Hepatocyte (in vitro differentiated cells): ENCODE measurements at regions not wholly inside any gene's neighbourhood (a gene's known extent, or its start where the extent isn't known, plus 50 kb on each side); places are given as distances from the start of the nearest gene placed in this dataset.

Experiments used
- DNase-seq: peaks from one replicate; pipeline ENCODE4 v3.0.0-alpha.2; 2016; ENCODE audit warnings: low spot score
- H2AFZ ChIP-seq: fragments of 200-600 bp; sonication (generic); 2 replicates; pipeline ENCODE4 v1.6.0; 2016; ENCODE audit warnings: antibody characterized with exemption, mild to moderate bottlenecking
- H3K27ac ChIP-seq: fragments of 200-600 bp; sonication (generic); 2 replicates; pipeline ENCODE4 v1.5.1; 2016; ENCODE audit warnings: mild to moderate bottlenecking
- H3K27me3 ChIP-seq: fragments of 200-600 bp; sonication (generic); 2 replicates; pipeline ENCODE4 v1.6.1; 2016
- H3K36me3 ChIP-seq: fragments of 200-600 bp; sonication (generic); replicated peaks from 2 replicates; pipeline ENCODE4 v1.5.1; 2016; ENCODE audit warnings: low read depth; ENCODE audit not compliant: insufficient read depth
- H3K4me1 ChIP-seq: fragments of 200-600 bp; sonication (generic); 2 replicates; pipeline ENCODE4 v1.5.1; 2016; ENCODE audit warnings: mild to moderate bottlenecking, moderate library complexity; ENCODE audit not compliant: insufficient read depth
- H3K4me2 ChIP-seq: fragments of 200-600 bp; sonication (generic); 2 replicates; pipeline ENCODE4 v1.6.0; 2016
- H3K4me3 ChIP-seq: fragments of 200-600 bp; sonication (generic); 2 replicates; pipeline ENCODE4 v1.5.1; 2016; ENCODE audit warnings: mild to moderate bottlenecking
- H3K79me2 ChIP-seq: fragments of 200-600 bp; sonication (generic); 2 replicates; pipeline ENCODE4 v1.6.0; 2017; ENCODE audit warnings: mild to moderate bottlenecking
- H3K9me2 ChIP-seq: fragments of 200-600 bp; sonication (generic); replicated peaks from 2 replicates; pipeline ENCODE4 v1.6.0; 2017; ENCODE audit warnings: mild to moderate bottlenecking; ENCODE audit not compliant: insufficient read depth
- H3K9me3 ChIP-seq: fragments of 200-600 bp; sonication (generic); 2 replicates; pipeline ENCODE4 v1.5.1; 2016; ENCODE audit warnings: low read depth, mild to moderate bottlenecking
- H4K20me1 ChIP-seq: fragments of 200-600 bp; sonication (generic); 2 replicates; pipeline ENCODE4 v1.6.0; 2016; ENCODE audit warnings: mild to moderate bottlenecking; ENCODE audit not compliant: insufficient read depth, poor library complexity, severe bottlenecking
- CTCF ChIP-seq: fragments of 200-600 bp; sonication (generic); IDR thresholded peaks from 2 replicates; pipeline ENCODE4 v1.5.1; 2016; ENCODE audit warnings: antibody characterized with exemption, mild to moderate bottlenecking; ENCODE audit not compliant: poor library complexity
- EZH2 ChIP-seq: fragments of 200-600 bp; sonication (generic); IDR thresholded peaks from 2 replicates; pipeline ENCODE4 v1.6.1; 2016; ENCODE audit warnings: antibody characterized with exemption, mild to moderate bottlenecking, borderline replicate concordance
- EZH2phosphoT487 ChIP-seq: fragments of 200-600 bp; sonication (generic); IDR thresholded peaks from one replicate; pipeline ENCODE4 v1.6.1; 2018; ENCODE audit warnings: antibody characterized with exemption, mild to moderate bottlenecking, low read depth, moderate library complexity; ENCODE audit not compliant: unreplicated experiment, severe bottlenecking
- WGBS: methylation state at CpG from one replicate; pipeline ENCODE4 v1.1.6; 2016; ENCODE audit warnings: low lambda C conversion rate; ENCODE audit errors: missing lambda C conversion rate; 5-methylcytosine and 5-hydroxymethylcytosine counted together

- H3K27ac ChIP-seq, result no peak overlapping the region
- no peaks in the 10 kb centered on the region for H3K27me3 ChIP-seq
- no peaks in the 10 kb centered on the region for H3K79me2 ChIP-seq
- 50% methylated on average over 1 of the region's 1 CpG for WGBS
- TF ChIP-seq EZH2, result no peak
- TF ChIP-seq CTCF, result no peak
- TF ChIP-seq EZH2phosphoT487, result no peak
- no peaks in the 10 kb centered on the region for H3K9me3 ChIP-seq
- H3K9me2 ChIP-seq, result no peaks in the 10 kb centered on the region
- no peak overlapping the region for H3K4me2 ChIP-seq
- H4K20me1 ChIP-seq, result no peaks in the 10 kb centered on the region
- H2AFZ ChIP-seq, result no peak overlapping the region
- DNase-seq, result no peak
- no peak overlapping the region for H3K4me3 ChIP-seq
- no peaks in the 10 kb centered on the region for H3K4me1 ChIP-seq
- no peaks in the 10 kb centered on the region for H3K36me3 ChIP-seq
Observed at GRCh38 chrX:99909946-99910345, 500.1 kb downstream of the PCDH19 start.

- DNase-seq, result no peak
- Histone ChIP-seq H3K9me2 (no peaks in the 10 kb centered on the region), H4K20me1 (no peaks in the 10 kb centered on the region), H3K4me1 (no peaks in the 10 kb centered on the region), H3K36me3 (no peaks in the 10 kb centered on the region), H3K9me3 (no peaks in the 10 kb centered on the region), H3K4me3 (no peak overlapping the region), H3K27ac (no peak overlapping the region), H3K79me2 (no peaks in the 10 kb centered on the region), H2AFZ (no peak overlapping the region), H3K4me2 (no peak overlapping the region), H3K27me3 (no peaks in the 10 kb centered on the region)
- TF ChIP-seq CTCF, result no peak
- no peak for TF ChIP-seq EZH2
- no peak for TF ChIP-seq EZH2phosphoT487
- 67% methylated on average over 4 of the region's 4 CpGs for WGBS
Observed at GRCh38 chrX:99901091-99901490, 509.0 kb downstream of the PCDH19 start.

- Histone ChIP-seq H3K4me2 (no peak overlapping the region), H3K79me2 (no peaks in the 10 kb centered on the region)
- TF ChIP-seq CTCF, result no peak
- TF ChIP-seq EZH2phosphoT487, result no peak
- TF ChIP-seq EZH2, result no peak
Observed at GRCh38 chrX:99887918-99888317, 522.2 kb downstream of the PCDH19 start.

GRCh38 chrX:99857455-99857854 is 552.6 kb downstream of the PCDH19 start:
- Histone ChIP-seq H2AFZ (no peak overlapping the region), H3K4me3 (no peak overlapping the region), H3K36me3 (no peaks in the 10 kb centered on the region), H3K4me2 (no peak overlapping the region), H3K4me1 (no peaks in the 10 kb centered on the region), H3K27me3 (no peaks in the 10 kb centered on the region), H3K9me3 (no peaks in the 10 kb centered on the region), H3K79me2 (no peaks in the 10 kb centered on the region), H3K9me2 (no peaks in the 10 kb centered on the region), H3K27ac (no peak overlapping the region), H4K20me1 (no peaks in the 10 kb centered on the region)
- no peak for DNase-seq
- no peak for TF ChIP-seq EZH2
- peak; percentile 22 for TF ChIP-seq CTCF
- 67% methylated on average over 1 of the region's 1 CpG for WGBS

More at GRCh38 chrX:99887918-99888317, 522.2 kb downstream of the PCDH19 start:
- no peak overlapping the region for H3K27ac ChIP-seq
- no peaks in the 10 kb centered on the region for H3K9me3 ChIP-seq
- DNase-seq, result no peak
- H4K20me1 ChIP-seq, result no peaks in the 10 kb centered on the region
- no peaks in the 10 kb centered on the region for H3K36me3 ChIP-seq
- H3K9me2 ChIP-seq, result no peaks in the 10 kb centered on the region
- WGBS, result 89% methylated on average over 17 of the region's 18 CpGs
- H2AFZ ChIP-seq, result no peak overlapping the region
- H3K4me1 ChIP-seq, result no peaks in the 10 kb centered on the region
- H3K4me3 ChIP-seq, result no peak overlapping the region
- H3K27me3 ChIP-seq, result no peaks in the 10 kb centered on the region
